NCI-H1105 treated with DMSO at 0.1 percent for 48 hours (cell line): ENCODE measurements at regions not wholly inside any gene's neighbourhood (a gene's known extent, or its start where the extent isn't known, plus 50 kb on each side); places are given as distances from the start of the nearest gene placed in this dataset.
"Not testable (repeated sequence)": the region's sequence is repeated elsewhere in the genome, so short reads cannot be mapped to it uniquely, and the experiment has no call there.

ENCODE experiments used
- DNase-seq: peaks from one replicate; lab custom pipeline; 2025; lab: John Stamatoyannopoulos, UW

DNA sequence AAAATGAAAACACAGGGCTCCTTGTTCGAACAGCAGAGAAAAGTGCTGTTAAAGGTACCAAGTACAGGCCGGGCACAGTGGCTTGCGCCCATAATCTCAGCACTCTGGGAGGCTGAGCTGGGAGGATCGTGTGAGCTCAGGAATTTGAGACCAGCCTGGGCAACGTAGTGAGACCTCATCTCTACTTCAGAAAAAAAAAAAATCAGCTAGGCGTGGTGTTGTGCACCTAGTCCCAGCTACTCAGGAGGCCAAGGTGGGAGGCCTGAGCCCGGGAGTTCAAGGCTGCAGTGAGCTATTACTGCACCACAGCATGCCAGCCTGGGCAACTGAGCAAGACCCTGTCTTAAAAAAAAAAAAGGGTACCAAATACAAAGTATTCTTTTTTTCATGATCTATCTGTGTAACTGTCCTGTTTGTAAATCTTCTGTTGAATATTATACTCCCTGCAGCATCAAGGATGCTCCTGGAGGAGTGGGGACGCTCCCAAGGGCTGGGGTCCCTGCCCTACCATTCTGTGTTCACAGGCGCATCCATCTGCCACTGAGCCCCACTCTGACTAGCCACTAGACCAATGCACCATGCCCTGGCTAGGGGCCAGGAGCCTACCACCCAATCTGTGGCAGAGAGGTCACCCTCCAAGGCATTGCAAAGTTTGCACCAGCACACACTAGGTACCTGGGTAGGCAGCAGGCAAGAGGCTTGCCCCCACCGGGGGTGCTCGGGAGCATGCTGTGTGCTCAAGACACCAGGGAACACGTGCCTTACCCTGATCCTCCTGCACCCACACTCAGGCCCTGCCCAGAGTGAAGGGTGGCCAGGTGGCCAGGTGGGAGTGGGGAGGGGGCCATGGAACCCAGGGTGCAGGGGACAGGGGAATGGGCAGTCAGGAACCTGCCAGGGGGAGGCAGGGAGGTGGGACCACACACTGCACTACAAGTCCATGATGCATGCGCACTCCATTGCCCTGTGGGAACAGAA, 67.3 kb upstream of the KMT2C start:
- no peak for DNase-seq

- no peak for DNase-seq
Measured at GRCh38 chr7:152501506-152501905, 65.7 kb upstream of the KMT2C start.

GRCh38 chr7:152499969-152500368, 64.2 kb upstream of the KMT2C start:
- not testable (repeated sequence) for DNase-seq

GRCh38 chr7:152495867-152496266, 60.1 kb upstream of the KMT2C start:
- no peak for DNase-seq

GRCh38 chr7:152492952-152493351, 57.1 kb upstream of the KMT2C start:
- DNase-seq, result no peak

DNA sequence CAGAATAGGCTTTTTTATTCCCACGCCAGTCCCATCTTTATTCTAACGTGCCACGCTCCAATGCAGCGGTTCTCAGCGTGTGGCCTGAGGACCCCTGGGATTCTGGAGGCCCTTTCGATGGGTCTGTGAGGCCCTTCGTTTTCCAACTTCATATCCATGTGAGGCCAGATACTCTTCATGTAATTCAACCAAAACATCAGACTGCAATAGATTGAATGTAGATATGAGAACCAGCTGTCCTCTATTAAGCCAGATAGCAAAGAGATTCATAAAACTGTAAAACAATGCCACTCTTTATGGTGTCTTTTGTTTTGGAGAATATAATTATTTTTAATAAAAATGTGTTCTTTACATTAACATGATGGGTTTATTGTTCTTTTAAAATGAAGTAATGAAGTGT, 53.2 kb upstream of the KMT2C start:
- no peak for DNase-seq

DNA sequence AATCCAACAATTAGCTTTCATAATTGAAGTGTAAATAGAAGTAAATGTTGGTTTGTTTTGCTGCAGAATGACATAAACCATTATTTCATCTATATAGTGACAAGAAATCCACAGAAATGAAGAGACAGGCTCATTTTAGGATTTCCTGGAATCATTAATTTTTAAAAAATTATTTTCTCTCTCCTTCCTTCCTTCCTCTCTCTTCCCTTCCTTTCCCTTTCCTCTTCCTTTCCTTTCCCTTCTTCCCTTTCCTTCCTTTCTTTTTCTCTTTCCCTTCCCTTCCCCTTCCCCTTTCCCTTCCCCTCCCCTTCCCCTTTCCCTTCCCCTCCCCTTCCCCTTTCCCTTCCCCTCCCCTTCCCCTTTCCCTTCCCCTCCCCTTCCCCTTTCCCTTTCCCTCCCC, 51.2 kb upstream of the KMT2C start:
- no peak for DNase-seq

DNA sequence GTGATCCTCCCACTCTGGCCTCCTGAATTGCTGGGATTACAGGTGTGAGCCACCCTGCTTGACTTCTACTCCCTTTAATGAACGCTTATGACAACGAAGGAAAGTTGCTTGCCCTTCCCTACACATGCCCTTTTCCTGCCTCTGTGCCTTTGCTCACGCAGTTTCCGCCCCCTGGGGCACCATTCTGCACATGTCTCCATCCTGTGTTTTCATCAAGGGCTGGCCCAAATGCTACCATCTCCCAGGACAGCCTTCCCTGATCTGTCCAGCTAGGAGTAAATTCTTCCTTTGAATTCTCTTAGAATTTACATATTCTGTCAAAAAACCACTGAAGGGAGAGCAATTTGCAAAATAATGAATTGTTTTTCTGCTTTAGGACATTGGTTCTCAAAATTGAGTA, 50.0 kb upstream of the KMT2C start:
- no peak for DNase-seq
